Right lobe of liver (tissue), 6 donors: ENCODE measurements at regions not wholly inside any gene's neighbourhood (a gene's known extent, or its start where the extent isn't known, plus 50 kb on each side); places are given as distances from the start of the nearest gene placed in this dataset.

ENCODE experiments used
- ATAC-seq, 4 donors: fragments of 200-7000 bp; cut with Tn5 transposase; one replicate each; pipeline ENCODE4 v1.9.1; 2020; ENCODE audit warnings: mild to moderate bottlenecking in 4 of 4, moderate library complexity in 4 of 4
- DNase-seq, 3 donors: peaks; one replicate each; pipeline ENCODE4 v3.0.0-alpha.2; 2020
- H3K27ac ChIP-seq, 3 donors: fragments of 200-600 bp; one replicate each; pipeline ENCODE4 v1.8.0; 2022
- H3K27me3 ChIP-seq, 2 donors: fragments of 200-600 bp; one replicate each; pipeline ENCODE4 v1.8.0; 2022
- H3K36me3 ChIP-seq, 4 donors: fragments of 200-600 bp; sonication (generic) in 1 of 4; one replicate each; pipeline versions ENCODE4 v1.5.1 to v1.8.0; 2017 to 2022; ENCODE audit warnings: control low read depth in 1 of 4
- H3K4me1 ChIP-seq, 4 donors: fragments of 200-600 bp; sonication (generic) in 1 of 4; one replicate each; pipeline versions ENCODE4 v1.5.1 to v1.8.0; 2017 to 2022; ENCODE audit warnings: control low read depth in 1 of 4
- H3K4me3 ChIP-seq, 3 donors: fragments of 200-600 bp; one replicate each; pipeline ENCODE4 v1.8.0; 2022
- H3K9me3 ChIP-seq, 4 donors: fragments of 200-600 bp; sonication (generic) in 1 of 4; one replicate each; pipeline versions ENCODE4 v1.5.1 to v1.8.0; 2017 to 2022; ENCODE audit warnings: control low read depth in 1 of 4
- CTCF ChIP-seq, 4 donors: fragments of 200-600 bp in 3 of 4; fragments of 450-650 bp in 1 of 4; IDR thresholded peaks; one replicate each; pipeline versions ENCODE4 v1.5.1 to v1.8.0; 2016 to 2022; ENCODE audit warnings: antibody characterized with exemption in 4 of 4, mild to moderate bottlenecking in 2 of 4
- POLR2A ChIP-seq: fragments of 450-650 bp; IDR thresholded peaks from one replicate; pipeline ENCODE4 v1.6.1; 2017; ENCODE audit warnings: antibody characterized with exemption, mild to moderate bottlenecking
- WGBS: methylation state at CpG from one replicate; pipeline ENCODE4 v1.1.6; 2018; ENCODE audit warnings: low coverage, low lambda C conversion rate; ENCODE audit not compliant: insufficient coverage; ENCODE audit errors: missing lambda C conversion rate; 5-methylcytosine and 5-hydroxymethylcytosine counted together
- intact Hi-C, 2 donors: fragments of 100-400 bp; cut with DNase I; formaldehyde crosslinking; loops; one replicate each; pipeline versions ENCODE4 v1.11.2 to v1.14.1; 2022
- donor health status: DM: no; HTN: yes; CAD: no.
- donor health status: DM: no; HTN: no; CAD: no.
- donor health status: DM: no; HTN: no; CAD: no.
- donor health status: DM: no; HTN: yes; CAD: no.
- donor health status: DM: no; HTN: yes; CAD: no.

GRCh38 chr21:15190837-15191236, 126.0 kb upstream of the NRIP1 start:
- DNase-seq (no peak), ATAC-seq (no peak)
- 86% methylated on average over 5 of the region's 5 CpGs for WGBS
- H3K27ac ChIP-seq = no peak overlapping the region
- H3K27me3 ChIP-seq = no peaks in the 10 kb centered on the region
- peaks cover 0 to 12% (median 3%) of the 10 kb centered on the region in 4 donors for H3K4me1 ChIP-seq
- H3K9me3 ChIP-seq = no peaks in the 10 kb centered on the region
- intact Hi-C loops = no loop called here
- no peaks in the 10 kb centered on the region for H3K36me3 ChIP-seq
- TF ChIP-seq POLR2A (no peak), CTCF (IDR thresholded peaks at IDR 0.05) (no peak)
- no peak overlapping the region for H3K4me3 ChIP-seq

DNA sequence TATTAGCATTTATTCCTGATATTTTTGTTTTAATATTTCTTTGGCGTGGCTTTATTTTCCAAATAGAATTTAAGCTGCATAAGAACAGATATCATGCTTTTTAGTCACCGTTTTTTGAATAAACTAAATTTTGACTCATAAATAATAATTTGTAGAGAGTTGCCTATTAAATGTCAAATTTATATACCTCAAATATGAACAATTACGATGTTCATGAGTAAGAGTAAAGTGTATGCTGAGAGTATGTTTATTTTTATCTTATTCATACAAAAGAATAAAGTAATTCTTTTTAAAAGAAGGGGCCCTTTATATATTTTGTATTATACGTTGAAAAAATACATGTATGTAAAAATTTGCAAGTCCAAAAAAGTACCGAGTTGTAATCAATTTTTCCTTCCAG, 126.5 kb upstream of the NRIP1 start:
- intact Hi-C loops = no loop called here
- WGBS = 85% methylated on average over 5 of the region's 5 CpGs
- no peaks in the 10 kb centered on the region for H3K27me3 ChIP-seq
- H3K4me1 ChIP-seq = peaks cover 0 to 17% (median 5%) of the 10 kb centered on the region in 4 donors
- no peak for ATAC-seq
- H3K4me3 ChIP-seq = no peak overlapping the region
- no peaks in the 10 kb centered on the region for H3K36me3 ChIP-seq
- H3K27ac ChIP-seq = no peak overlapping the region
- no peaks in the 10 kb centered on the region for H3K9me3 ChIP-seq
- no peak for TF ChIP-seq CTCF (IDR thresholded peaks at IDR 0.05)
- no peak for TF ChIP-seq POLR2A
- no peak for DNase-seq

DNA sequence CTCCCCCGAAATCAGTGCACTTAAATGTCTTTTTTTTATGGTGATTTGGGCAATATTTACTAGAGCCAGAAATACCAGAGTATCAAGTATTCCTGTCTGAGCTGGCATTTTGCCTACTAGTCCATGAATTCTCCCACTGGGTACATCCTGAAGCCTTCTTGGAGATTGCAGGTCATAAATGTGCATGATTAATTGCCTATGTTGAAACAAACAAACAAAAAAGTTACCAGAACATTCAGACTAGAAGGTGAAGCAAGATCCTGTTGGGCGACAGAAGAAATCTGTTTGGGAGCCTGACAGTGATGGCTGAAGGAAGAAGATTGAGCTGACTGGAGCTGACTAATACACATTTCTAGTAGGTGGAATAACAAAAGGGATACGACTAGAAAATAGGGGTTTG, 127.4 kb upstream of the NRIP1 start:
- Histone ChIP-seq H3K27ac (no peak overlapping the region), H3K4me1 (peaks cover 0 to 17% (median 5%) of the 10 kb centered on the region in 4 donors), H3K4me3 (no peak overlapping the region), H3K36me3 (no peaks in the 10 kb centered on the region), H3K9me3 (no peaks in the 10 kb centered on the region), H3K27me3 (no peaks in the 10 kb centered on the region)
- TF ChIP-seq CTCF (IDR thresholded peaks at IDR 0.05) (no peak), POLR2A (no peak)
- ATAC-seq (peak in 3 of 4 donors; percentile 19 to 38 (median 38)), DNase-seq (no peak)
- WGBS = 26% methylated on average over 3 of the region's 3 CpGs
- intact Hi-C loops = no loop called here

DNA sequence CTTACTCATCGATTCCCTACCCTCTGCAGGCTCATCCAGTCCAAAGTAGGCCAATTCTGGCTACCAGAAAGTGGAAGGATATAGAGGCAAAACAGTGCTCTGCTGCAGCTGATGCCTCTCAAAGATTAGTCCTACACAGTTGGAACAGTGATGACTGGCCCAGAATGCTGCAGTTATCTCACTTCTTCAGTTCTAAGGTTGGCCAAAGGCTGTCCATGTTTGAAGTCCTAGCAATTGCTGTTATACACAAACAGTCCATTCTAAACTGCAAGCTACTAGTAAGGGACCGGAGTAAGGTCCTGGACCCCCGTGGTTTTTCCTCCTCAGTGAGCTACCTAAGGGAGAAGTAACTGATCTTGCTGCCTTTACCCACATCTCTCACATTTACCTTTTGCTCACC, 129.1 kb upstream of the NRIP1 start:
- TF ChIP-seq POLR2A (no peak), CTCF (IDR thresholded peaks at IDR 0.05) (no peak)
- H3K27me3 ChIP-seq = no peaks in the 10 kb centered on the region
- H3K36me3 ChIP-seq = no peaks in the 10 kb centered on the region
- DNase-seq (no peak), ATAC-seq (no peak)
- peaks cover 0 to 17% (median 5%) of the 10 kb centered on the region in 4 donors for H3K4me1 ChIP-seq
- intact Hi-C loops = no loop called here
- H3K9me3 ChIP-seq = no peaks in the 10 kb centered on the region
- WGBS = 86% methylated on average over 3 of the region's 3 CpGs
- no peak overlapping the region for H3K27ac ChIP-seq
- no peak overlapping the region for H3K4me3 ChIP-seq

DNA sequence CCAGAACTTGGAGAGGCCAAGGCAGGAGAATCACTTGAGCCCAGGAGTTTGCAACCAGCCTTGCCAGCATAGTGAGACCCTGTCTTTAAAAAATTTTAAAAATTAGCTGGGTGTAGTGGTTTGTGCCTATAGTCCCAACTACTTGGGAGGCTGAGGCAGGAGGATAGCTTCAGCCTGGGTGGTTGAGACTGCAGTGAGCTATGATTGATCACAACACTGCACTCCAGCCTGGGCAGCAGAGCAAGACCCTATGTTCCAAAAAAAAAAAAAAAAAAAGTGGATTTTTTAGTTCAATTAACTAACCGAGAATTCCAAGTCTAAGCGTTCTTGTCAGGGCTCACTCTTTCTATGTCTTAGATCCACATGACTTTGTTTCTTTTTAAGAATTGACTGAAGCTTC, 130.3 kb upstream of the NRIP1 start:
- Histone ChIP-seq H3K27ac (peak overlapping the region in 1 of 3 donors; percentile 34), H3K27me3 (no peaks in the 10 kb centered on the region), H3K4me3 (no peak overlapping the region), H3K4me1 (peaks cover 0 to 17% (median 5%) of the 10 kb centered on the region in 4 donors), H3K36me3 (no peaks in the 10 kb centered on the region), H3K9me3 (no peaks in the 10 kb centered on the region)
- DNase-seq (no peak), ATAC-seq (no peak)
- WGBS = 86% methylated on average over 2 of the region's 2 CpGs
- intact Hi-C loops = no loop called here
- no peak for TF ChIP-seq CTCF (IDR thresholded peaks at IDR 0.05)
- no peak for TF ChIP-seq POLR2A
